IPS-18a (cell line): ENCODE measurements at regions not wholly inside any gene's neighbourhood (a gene's known extent, or its start where the extent isn't known, plus 50 kb on each side); places are given as distances from the start of the nearest gene placed in this dataset.

Experiments used
- H3K27ac ChIP-seq: one replicate; pipeline ENCODE4 v1.5.1; 2013; ENCODE audit warnings: low read length
- H3K27me3 ChIP-seq: one replicate; pipeline ENCODE4 v1.6.1; 2013; ENCODE audit warnings: mild to moderate bottlenecking, low read length; ENCODE audit not compliant: control insufficient read depth, insufficient read depth
- H3K36me3 ChIP-seq: one replicate; pipeline ENCODE4 v1.6.1; 2013; ENCODE audit warnings: low read depth, low read length; ENCODE audit not compliant: control insufficient read depth
- H3K4me1 ChIP-seq: one replicate; pipeline ENCODE4 v1.6.1; 2013; ENCODE audit warnings: low read depth, low read length; ENCODE audit not compliant: control insufficient read depth
- H3K4me3 ChIP-seq: one replicate; pipeline ENCODE4 v1.5.1; 2013; ENCODE audit warnings: low read length
- H3K9ac ChIP-seq: one replicate; pipeline ENCODE4 v1.6.1; 2013; ENCODE audit warnings: mild to moderate bottlenecking, low read length, moderate library complexity
- H3K9me3 ChIP-seq: one replicate; pipeline ENCODE4 v1.6.1; 2013; ENCODE audit warnings: low read depth, low read length; ENCODE audit not compliant: control insufficient read depth

DNA sequence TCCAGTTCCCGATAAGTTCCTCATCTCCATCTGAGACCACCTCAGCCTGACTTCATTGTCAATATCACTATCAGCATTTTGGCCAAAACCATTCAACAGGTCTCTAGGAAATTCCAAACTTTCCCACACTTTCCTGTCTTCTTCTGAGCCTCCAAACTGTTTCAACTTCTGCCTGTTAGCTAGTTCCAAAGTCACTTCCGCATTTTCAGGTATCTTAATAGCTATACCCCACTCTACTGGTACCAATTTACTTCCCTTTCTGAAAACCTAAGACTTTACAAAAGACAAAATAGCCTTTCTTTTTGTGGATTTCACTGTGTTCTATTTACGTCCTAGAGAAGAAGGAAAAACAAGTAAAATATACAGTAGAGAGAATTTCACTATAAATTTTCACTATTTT lies 147.0 kb upstream of the FMN2 start:
- no peaks in the 10 kb centered on the region for H3K36me3 ChIP-seq
- H3K27me3 ChIP-seq: no peaks in the 10 kb centered on the region
- H3K9ac ChIP-seq: no peak overlapping the region
- no peak overlapping the region for H3K27ac ChIP-seq
- peaks cover 24% of the 10 kb centered on the region for H3K9me3 ChIP-seq
- no peaks in the 10 kb centered on the region for H3K4me1 ChIP-seq
- H3K4me3 ChIP-seq: no peak overlapping the region

DNA sequence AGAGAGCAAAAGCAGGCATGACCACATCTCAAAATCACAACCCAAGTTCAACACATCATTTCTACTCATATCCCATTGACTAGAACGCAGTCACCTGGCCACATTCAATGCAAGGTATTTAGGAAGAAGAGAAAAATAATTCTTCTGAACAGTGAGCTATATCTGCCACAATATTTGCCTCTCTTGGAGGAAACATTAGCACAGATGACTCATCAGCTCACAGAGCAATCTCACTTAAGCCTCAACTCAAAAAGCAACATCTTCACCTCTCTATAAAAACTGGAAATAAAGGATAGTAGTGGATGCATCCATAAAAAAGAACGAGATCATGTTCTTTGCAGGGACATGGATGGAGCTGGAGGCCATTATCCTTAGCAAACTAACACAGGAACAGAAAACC lies 143.9 kb upstream of the FMN2 start:
- H3K9me3 ChIP-seq: peaks cover 23% of the 10 kb centered on the region
- no peak overlapping the region for H3K4me3 ChIP-seq
- no peak overlapping the region for H3K27ac ChIP-seq
- no peaks in the 10 kb centered on the region for H3K4me1 ChIP-seq
- H3K9ac ChIP-seq: no peak overlapping the region
- no peaks in the 10 kb centered on the region for H3K27me3 ChIP-seq
- H3K36me3 ChIP-seq: no peaks in the 10 kb centered on the region

DNA sequence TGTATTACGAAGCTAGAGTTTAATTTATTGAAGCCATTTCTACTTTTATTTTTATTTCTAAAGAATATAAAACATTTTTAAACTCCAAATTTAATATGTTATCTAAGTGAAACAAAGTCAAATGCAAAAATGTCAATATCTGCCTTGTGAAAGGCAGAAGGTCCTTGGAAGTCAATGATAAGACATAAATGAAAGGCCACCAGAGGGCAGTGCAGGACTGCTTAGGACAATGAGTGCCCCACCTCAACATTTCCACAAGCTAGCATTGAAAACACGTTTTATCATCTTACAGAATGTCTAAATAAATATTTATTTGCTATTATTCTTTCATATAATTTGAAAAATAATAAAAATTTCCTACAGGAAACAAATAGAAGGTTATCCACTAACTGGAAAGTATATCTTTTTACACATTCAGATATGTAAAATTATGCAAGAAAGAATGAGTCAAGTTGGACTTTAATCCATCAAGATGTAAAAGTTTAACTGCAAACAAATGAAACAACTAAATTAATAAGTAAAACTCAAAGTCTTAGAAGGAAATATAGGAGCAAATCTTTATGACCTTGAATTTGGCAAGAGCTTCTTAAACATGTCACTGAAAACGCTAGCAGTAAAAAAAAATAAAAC lies 140.1 kb upstream of the FMN2 start:
- Histone ChIP-seq H3K9me3 (no peaks in the 10 kb centered on the region), H3K4me3 (no peak overlapping the region), H3K9ac (no peak overlapping the region)

DNA sequence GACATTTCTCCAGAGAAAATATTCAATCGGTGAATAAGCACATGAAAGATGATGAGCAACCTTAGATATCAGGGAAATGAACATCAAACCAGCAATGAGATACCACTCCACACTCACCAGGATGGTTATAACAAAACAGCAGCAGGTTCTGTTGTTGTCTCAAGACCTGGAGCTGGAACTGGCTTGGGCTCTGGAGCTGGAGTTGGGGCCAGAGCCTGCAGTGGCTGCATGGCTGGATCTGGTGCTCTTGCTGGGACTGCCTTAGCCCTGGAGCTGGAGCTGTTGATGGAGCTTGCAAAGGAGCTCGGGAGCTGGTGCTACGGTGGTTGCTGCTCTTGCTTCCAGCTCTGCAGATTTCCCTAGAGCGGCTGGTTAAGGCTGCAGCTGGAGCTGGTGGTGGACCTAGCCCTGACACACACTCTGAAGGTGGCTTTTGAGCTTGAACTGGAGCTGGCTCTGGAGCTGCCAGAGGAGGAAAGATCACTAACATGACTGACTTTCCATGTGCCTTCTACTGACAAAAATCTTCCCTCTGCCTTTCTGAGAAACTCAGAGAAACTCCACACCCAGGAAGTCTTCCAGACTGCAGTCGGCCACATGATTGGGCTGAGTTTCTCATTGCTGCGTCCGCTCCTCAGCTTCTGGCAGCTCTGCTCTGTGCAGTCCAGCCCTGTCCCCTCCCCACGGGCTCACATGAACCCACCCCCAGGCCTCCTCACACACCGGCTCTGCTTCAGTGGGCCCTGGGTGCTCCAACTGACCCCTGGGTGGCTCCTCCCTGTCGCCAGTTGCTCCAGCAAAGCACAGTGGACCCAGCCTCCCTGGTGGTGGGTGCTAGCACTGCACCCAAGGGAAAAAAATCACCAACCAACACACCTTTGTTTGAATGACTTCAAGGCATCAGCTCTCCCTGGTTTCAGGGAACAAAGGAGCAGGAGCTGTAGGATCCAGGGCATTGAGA lies 139.1 kb upstream of the FMN2 start:
- Histone ChIP-seq H3K4me3 (no peak overlapping the region), H3K27ac (no peak overlapping the region), H3K9ac (no peak overlapping the region), H3K9me3 (no peaks in the 10 kb centered on the region), H3K27me3 (no peaks in the 10 kb centered on the region), H3K4me1 (no peaks in the 10 kb centered on the region), H3K36me3 (no peaks in the 10 kb centered on the region)

More for the DNA sequence above, 140.1 kb upstream of the FMN2 start:
- Histone ChIP-seq H3K27ac (no peak overlapping the region), H3K27me3 (no peaks in the 10 kb centered on the region), H3K4me1 (no peaks in the 10 kb centered on the region), H3K36me3 (no peaks in the 10 kb centered on the region)

DNA sequence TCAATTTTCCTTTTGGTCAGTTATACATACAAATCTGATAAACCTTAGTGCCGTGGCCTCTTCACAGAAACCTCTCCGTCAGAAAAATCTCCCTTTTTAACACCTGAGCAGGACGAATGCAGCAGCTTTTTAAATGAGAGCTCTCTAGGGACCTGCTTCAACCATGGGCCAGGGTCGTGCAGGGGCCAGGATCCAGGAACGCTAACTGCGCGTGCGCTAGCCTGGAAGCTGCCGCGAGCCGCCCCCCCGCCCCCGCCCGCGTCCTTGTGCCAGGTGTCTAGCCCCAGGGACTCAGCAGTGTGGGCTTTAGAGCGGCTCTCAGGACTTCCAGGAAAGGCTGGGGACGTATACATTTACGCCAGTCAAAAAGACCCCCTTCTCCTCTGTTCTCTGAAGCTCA lies 136.8 kb upstream of the FMN2 start:
- Histone ChIP-seq H3K9me3 (no peaks in the 10 kb centered on the region), H3K4me3 (no peak overlapping the region), H3K9ac (no peak overlapping the region), H3K36me3 (no peaks in the 10 kb centered on the region), H3K27ac (no peak overlapping the region), H3K27me3 (no peaks in the 10 kb centered on the region), H3K4me1 (no peaks in the 10 kb centered on the region)

DNA sequence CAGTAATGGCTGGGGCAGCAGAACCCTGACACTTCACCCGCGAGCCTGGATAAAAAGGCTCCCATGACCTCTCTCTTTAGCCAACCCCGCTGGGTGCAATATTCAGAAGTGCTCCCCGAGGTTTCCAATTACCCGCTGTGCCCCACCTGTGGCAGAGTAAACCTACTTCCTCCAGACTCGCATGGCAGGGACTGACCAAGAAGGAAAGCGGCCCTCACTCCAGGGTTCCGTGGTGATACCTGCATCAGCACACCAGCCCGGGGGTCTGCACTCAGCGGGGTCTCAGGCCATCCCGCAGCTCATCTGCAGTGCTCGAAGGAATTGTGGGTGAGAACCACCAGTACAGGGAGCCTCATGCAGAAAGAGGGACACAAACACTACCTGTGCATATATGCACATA lies 136.3 kb upstream of the FMN2 start:
- H3K9ac ChIP-seq: no peak overlapping the region
- no peaks in the 10 kb centered on the region for H3K27me3 ChIP-seq
- H3K27ac ChIP-seq: no peak overlapping the region
- no peaks in the 10 kb centered on the region for H3K9me3 ChIP-seq
- H3K4me3 ChIP-seq: no peak overlapping the region
- H3K36me3 ChIP-seq: no peaks in the 10 kb centered on the region
- H3K4me1 ChIP-seq: no peaks in the 10 kb centered on the region

DNA sequence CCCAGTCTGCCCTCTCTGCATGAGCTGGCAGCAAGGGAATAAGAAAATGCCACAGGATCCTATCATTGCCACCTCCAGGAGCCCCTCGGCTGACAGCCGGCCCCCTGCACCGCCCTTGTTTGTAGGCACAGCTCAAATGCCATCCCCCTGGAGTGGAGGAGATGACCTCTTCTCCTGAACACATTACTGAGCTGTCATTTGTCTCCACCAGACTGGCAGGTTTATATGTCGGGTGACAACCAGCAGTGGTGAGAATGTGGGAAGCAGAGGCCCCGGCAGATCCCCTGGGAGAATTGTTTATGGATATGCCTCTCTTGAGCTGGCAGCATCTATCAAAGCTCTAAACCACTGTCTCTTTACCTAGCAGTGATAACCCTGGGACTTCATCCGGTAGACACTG lies 135.4 kb upstream of the FMN2 start:
- no peaks in the 10 kb centered on the region for H3K36me3 ChIP-seq
- no peak overlapping the region for H3K9ac ChIP-seq
- no peak overlapping the region for H3K4me3 ChIP-seq
- H3K27ac ChIP-seq: no peak overlapping the region
- H3K9me3 ChIP-seq: no peaks in the 10 kb centered on the region
- no peaks in the 10 kb centered on the region for H3K27me3 ChIP-seq
- H3K4me1 ChIP-seq: no peaks in the 10 kb centered on the region

DNA sequence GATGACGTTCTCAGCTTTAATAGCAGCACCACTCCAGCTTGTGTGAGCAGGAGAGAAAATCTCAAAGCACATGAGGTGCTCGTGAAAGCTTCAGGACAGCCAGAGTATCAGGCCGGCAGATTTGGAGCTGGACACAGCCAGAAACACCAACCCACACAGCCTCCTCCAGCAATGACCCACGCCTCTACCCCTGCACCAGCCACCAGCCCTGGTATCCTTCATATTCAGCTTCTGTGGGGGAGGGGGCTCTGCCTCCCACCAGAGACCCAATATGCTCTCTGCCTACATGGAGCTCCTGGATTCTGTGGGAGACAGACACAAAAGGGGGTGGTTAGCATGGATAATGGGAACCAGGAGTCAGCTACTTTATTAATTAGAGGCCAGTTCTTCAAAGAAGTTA lies 133.6 kb upstream of the FMN2 start:
- Histone ChIP-seq H3K9ac (no peak overlapping the region), H3K36me3 (no peaks in the 10 kb centered on the region), H3K27ac (no peak overlapping the region), H3K9me3 (no peaks in the 10 kb centered on the region), H3K27me3 (no peaks in the 10 kb centered on the region), H3K4me1 (no peaks in the 10 kb centered on the region), H3K4me3 (no peak overlapping the region)

DNA sequence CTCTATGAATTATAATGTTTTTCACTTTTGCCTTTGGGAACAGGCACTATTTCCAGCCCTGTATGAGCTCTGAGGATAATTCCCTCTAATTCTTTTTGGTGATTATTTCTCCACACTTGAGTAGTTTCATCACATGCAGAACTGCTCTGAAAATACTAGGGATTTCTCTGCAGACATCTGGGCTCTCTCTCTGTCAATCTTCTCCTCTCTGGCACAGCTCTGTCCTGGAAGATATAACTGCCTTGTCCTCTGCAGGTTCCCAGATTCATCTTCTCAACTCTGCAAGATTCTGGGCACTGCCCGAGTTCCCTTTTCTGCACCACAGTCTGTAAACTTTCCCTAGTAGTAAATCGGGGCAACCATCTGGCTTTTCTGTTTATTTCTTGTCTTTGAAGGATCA lies 131.3 kb upstream of the FMN2 start:
- H3K36me3 ChIP-seq: no peaks in the 10 kb centered on the region
- H3K4me1 ChIP-seq: no peaks in the 10 kb centered on the region
- no peaks in the 10 kb centered on the region for H3K9me3 ChIP-seq
- no peak overlapping the region for H3K9ac ChIP-seq
- H3K27me3 ChIP-seq: no peaks in the 10 kb centered on the region
- no peak overlapping the region for H3K4me3 ChIP-seq
- no peak overlapping the region for H3K27ac ChIP-seq

DNA sequence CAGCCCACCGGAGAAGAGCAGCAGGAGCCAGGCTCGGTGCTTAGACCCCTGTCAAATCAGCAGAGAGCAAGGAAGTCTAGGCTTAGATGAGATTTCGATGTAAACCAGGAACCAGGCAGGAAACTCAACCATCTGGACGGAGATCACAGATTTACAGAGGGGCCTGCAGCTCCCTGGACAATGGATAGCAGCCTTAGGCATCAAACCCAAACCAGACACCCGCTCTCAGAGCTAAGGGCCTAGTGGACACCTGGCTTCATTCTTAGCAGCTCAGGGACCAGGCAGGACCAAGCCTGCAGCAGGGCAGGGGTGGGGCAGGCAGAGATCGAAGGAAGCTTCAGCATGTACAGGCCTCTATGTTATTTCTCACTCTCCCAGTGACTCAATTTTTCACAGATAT lies 127.8 kb upstream of the FMN2 start:
- Histone ChIP-seq H3K4me1 (no peaks in the 10 kb centered on the region), H3K9me3 (no peaks in the 10 kb centered on the region), H3K4me3 (no peak overlapping the region), H3K27me3 (no peaks in the 10 kb centered on the region), H3K36me3 (no peaks in the 10 kb centered on the region), H3K27ac (no peak overlapping the region), H3K9ac (no peak overlapping the region)

DNA sequence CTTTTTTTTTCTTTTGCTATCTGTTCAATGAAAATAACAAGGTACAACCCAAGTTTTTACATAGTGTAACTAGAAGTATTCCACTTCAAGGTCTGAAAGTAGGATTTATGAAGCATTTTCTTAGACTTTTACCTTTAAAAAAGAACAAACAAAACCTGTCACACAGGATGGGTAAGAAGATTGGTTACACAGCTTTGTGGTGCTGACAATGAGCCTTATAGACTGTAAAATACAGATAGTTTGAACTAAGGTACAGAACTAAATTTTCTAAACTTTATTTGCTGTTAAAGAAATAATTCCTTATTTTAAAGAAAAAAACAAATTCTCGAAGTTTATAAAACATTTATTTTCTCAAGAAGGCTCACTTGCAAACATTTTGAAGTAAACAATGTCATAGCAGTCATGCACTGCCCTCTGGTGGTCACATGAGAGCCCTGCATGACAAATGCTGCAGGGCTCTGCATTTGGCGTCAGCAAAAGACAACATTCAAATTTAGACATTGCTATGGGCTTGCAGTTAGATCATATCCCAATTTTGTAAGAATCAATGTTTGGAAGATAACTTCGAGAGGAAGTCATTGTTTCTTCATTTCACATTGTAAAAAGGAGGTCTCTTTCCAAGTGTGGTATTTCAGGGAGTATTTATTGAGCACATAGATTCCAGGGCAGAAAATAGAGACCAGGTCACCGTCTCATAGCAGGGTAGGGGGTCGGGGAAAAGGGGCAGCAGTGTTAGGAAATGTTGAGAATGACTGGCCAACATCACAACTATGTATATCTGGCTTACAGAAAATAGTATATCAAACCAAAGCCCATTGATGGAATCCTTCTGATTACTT lies 115.3 kb upstream of the FMN2 start:
- Histone ChIP-seq H3K9ac (no peak overlapping the region), H3K27me3 (no peaks in the 10 kb centered on the region), H3K36me3 (no peaks in the 10 kb centered on the region), H3K9me3 (peaks cover 11% of the 10 kb centered on the region), H3K4me1 (no peaks in the 10 kb centered on the region), H3K27ac (no peak overlapping the region), H3K4me3 (no peak overlapping the region)
